GM19328 (cell line): ENCODE measurements at regions not wholly inside any gene's neighbourhood (a gene's known extent, or its start where the extent isn't known, plus 50 kb on each side); places are given as distances from the start of the nearest gene placed in this dataset.
A peak's percentile ranks its signal among the peaks of the same experiment; 100 is the strongest.

Source experiments
- ATAC-seq: cut with Tn5 transposase; IDR thresholded peaks from one replicate; pipeline ENCODE4 v1.9.1; 2021; ENCODE audit warnings: mild to moderate bottlenecking, moderate library complexity; ENCODE audit not compliant: unreplicated experiment

- ATAC-seq: no peak
Observed at GRCh38 chr14:62130441-62130840, 368.2 kb downstream of the SNAPC1 start.

GRCh38 chr14:62133776-62134550, 371.7 kb downstream of the SNAPC1 start:
- ATAC-seq: no peak

GRCh38 chr14:62138593-62138992, 376.4 kb downstream of the SNAPC1 start:
- ATAC-seq: no peak

GRCh38 chr14:62141139-62141538, 378.9 kb downstream of the SNAPC1 start:
- no peak for ATAC-seq

GRCh38 chr14:62143245-62143644, 381.0 kb downstream of the SNAPC1 start:
- no peak for ATAC-seq

GRCh38 chr14:62144863-62145262, 382.6 kb downstream of the SNAPC1 start:
- no peak for ATAC-seq

- no peak for ATAC-seq
Observed at GRCh38 chr14:62146030-62146429, 383.8 kb downstream of the SNAPC1 start.

GRCh38 chr14:62156052-62156451, 393.8 kb downstream of the SNAPC1 start:
- ATAC-seq: no peak

GRCh38 chr14:62158779-62159178, 396.6 kb downstream of the SNAPC1 start:
- no peak for ATAC-seq

- no peak for ATAC-seq
Observed at GRCh38 chr14:62159314-62159713, 397.1 kb downstream of the SNAPC1 start.

GRCh38 chr14:62162998-62163589, 400.9 kb downstream of the SNAPC1 start:
- ATAC-seq: no peak

- ATAC-seq: no peak
Observed at GRCh38 chr14:62168564-62169155, 406.4 kb downstream of the SNAPC1 start.

GRCh38 chr14:62179367-62180018, 417.3 kb downstream of the SNAPC1 start:
- peak; percentile 70 for ATAC-seq

GRCh38 chr14:62181591-62181990, 419.4 kb downstream of the SNAPC1 start:
- ATAC-seq: no peak

GRCh38 chr14:62185078-62185477, 422.9 kb downstream of the SNAPC1 start:
- no peak for ATAC-seq

GRCh38 chr14:62187265-62187664, 425.0 kb downstream of the SNAPC1 start:
- no peak for ATAC-seq

- no peak for ATAC-seq
Observed at GRCh38 chr14:62189698-62190097, 427.5 kb downstream of the SNAPC1 start.

GRCh38 chr14:62206456-62206855, 444.2 kb downstream of the SNAPC1 start:
- ATAC-seq: no peak

- no peak for ATAC-seq
Observed at GRCh38 chr14:62209287-62209899, 447.2 kb downstream of the SNAPC1 start.

GRCh38 chr14:62213516-62213915, 451.3 kb downstream of the SNAPC1 start:
- no peak for ATAC-seq

GRCh38 chr14:62216121-62216520, 453.9 kb downstream of the SNAPC1 start:
- ATAC-seq: no peak
